CD14-positive monocyte (primary cell): ENCODE measurements at regions not wholly inside any gene's neighbourhood (a gene's known extent, or its start where the extent isn't known, plus 50 kb on each side); places are given as distances from the start of the nearest gene placed in this dataset.

Experiments
- DNase-seq, 3 donors: peaks; one replicate each; pipeline ENCODE4 v3.0.0-alpha.2; 2011 to 2022
- H2AFZ ChIP-seq: 2 replicates; pipeline ENCODE4 v1.6.0; 2012; ENCODE audit warnings: mild to moderate bottlenecking, low read depth, low read length, inconsistent platforms; ENCODE audit not compliant: insufficient read depth, poor library complexity, severe bottlenecking
- H3K27ac ChIP-seq, 2 donors: 1 replicate in 1 of 2; 2 replicates in 1 of 2; pipeline ENCODE4 v1.5.1; 2012 to 2013; ENCODE audit warnings: low read length in 2 of 2, control low read depth in 1 of 2, inconsistent platforms in 1 of 2, low read depth in 1 of 2, mild to moderate bottlenecking in 1 of 2
- H3K27me3 ChIP-seq, 2 donors: one replicate each; pipeline versions ENCODE4 v1.6.0 to v1.6.1; 2011 to 2013; ENCODE audit warnings: low read length in 2 of 2; ENCODE audit not compliant: control insufficient read depth in 2 of 2, insufficient read depth in 2 of 2
- H3K36me3 ChIP-seq, 2 donors: replicated peaks in 1 of 2; 1 replicate in 1 of 2; 2 replicates in 1 of 2; pipeline versions ENCODE4 v1.5.1 to v1.6.1; 2012 to 2013; ENCODE audit warnings: low read length in 2 of 2, control low read depth in 1 of 2, inconsistent platforms in 1 of 2, mild to moderate bottlenecking in 1 of 2; ENCODE audit not compliant: insufficient read depth in 2 of 2, control insufficient read depth in 1 of 2
- H3K4me1 ChIP-seq, 2 donors: 1 replicate in 1 of 2; 2 replicates in 1 of 2; pipeline versions ENCODE4 v1.5.1 to v1.6.1; 2012 to 2013; ENCODE audit warnings: low read length in 2 of 2, control low read depth in 1 of 2, inconsistent platforms in 1 of 2, mild to moderate bottlenecking in 1 of 2, moderate library complexity in 1 of 2; ENCODE audit not compliant: insufficient read depth in 2 of 2, control insufficient read depth in 1 of 2
- H3K4me2 ChIP-seq: replicated peaks from 2 replicates; pipeline ENCODE3; 2012; ENCODE audit warnings: low read length, moderate library complexity, mild to moderate bottlenecking; ENCODE audit not compliant: poor library complexity, severe bottlenecking; ENCODE audit errors: extremely low read depth
- H3K4me3 ChIP-seq, 3 experiments: fragments of 200-600 bp in 1 of 3; sonication (generic) in 1 of 3; replicated peaks in 1 of 3; 1 replicate in 2 of 3; 2 replicates in 1 of 3; pipeline ENCODE4 v1.5.1; 2011 to 2013; ENCODE audit warnings: low read length in 3 of 3, mild to moderate bottlenecking in 3 of 3, control low read depth in 2 of 3, low read depth in 2 of 3, inconsistent platforms in 1 of 3, moderate library complexity in 1 of 3
- H3K79me2 ChIP-seq: 2 replicates; pipeline ENCODE4 v1.6.0; 2012; ENCODE audit warnings: mild to moderate bottlenecking, control low read depth, inconsistent platforms, low read length, moderate library complexity; ENCODE audit not compliant: insufficient read depth
- H3K9ac ChIP-seq: 2 replicates; pipeline ENCODE4 v1.6.0; 2017; ENCODE audit warnings: low read length, mild to moderate bottlenecking; ENCODE audit not compliant: insufficient read depth, poor library complexity, severe bottlenecking
- H3K9me3 ChIP-seq, 2 donors: replicated peaks in 1 of 2; 1 replicate in 1 of 2; 2 replicates in 1 of 2; pipeline versions ENCODE4 v1.5.1 to v1.6.1; 2012 to 2013; ENCODE audit warnings: low read length in 2 of 2, control low read depth in 1 of 2; ENCODE audit not compliant: control insufficient read depth in 1 of 2, insufficient read depth in 1 of 2
- H4K20me1 ChIP-seq: 2 replicates; pipeline ENCODE4 v1.6.0; 2012; ENCODE audit warnings: mild to moderate bottlenecking, low read length, control low read depth, moderate library complexity; ENCODE audit not compliant: insufficient read depth
- H3K27ac Mint-ChIP-seq, 7 donors: one replicate each; pipeline ENCODE4 v1.8.0; 2020; ENCODE audit warnings: mild to moderate bottlenecking in 7 of 7, mixed read lengths in 7 of 7, moderate library complexity in 6 of 7, inconsistent platforms in 2 of 7
- H3K27me3 Mint-ChIP-seq, 3 donors: one replicate each; pipeline ENCODE4 v1.8.0; 2021 to 2022; ENCODE audit warnings: low read depth in 3 of 3, mild to moderate bottlenecking in 3 of 3, mixed read lengths in 3 of 3, moderate library complexity in 3 of 3, inconsistent platforms in 1 of 3
- H3K36me3 Mint-ChIP-seq, 2 donors: one replicate each; pipeline ENCODE4 v1.8.0; 2020; ENCODE audit warnings: mixed read lengths in 2 of 2, inconsistent platforms in 1 of 2, mild to moderate bottlenecking in 1 of 2
- H3K4me1 Mint-ChIP-seq: one replicate; pipeline ENCODE4 v1.8.0; 2020; ENCODE audit warnings: mild to moderate bottlenecking, mixed read lengths
- H3K4me3 Mint-ChIP-seq, 2 donors: one replicate each; pipeline ENCODE4 v1.8.0; 2020; ENCODE audit warnings: mild to moderate bottlenecking in 2 of 2, mixed read lengths in 2 of 2, moderate library complexity in 1 of 2
- H3K9me3 Mint-ChIP-seq, 7 donors: one replicate each; pipeline ENCODE4 v1.8.0; 2020 to 2022; ENCODE audit warnings: mixed read lengths in 7 of 7, mild to moderate bottlenecking in 6 of 7, moderate library complexity in 6 of 7, inconsistent platforms in 2 of 7
- WGBS: methylation state at CpG from one replicate; pipeline ENCODE4 v1.1.5; 2013; ENCODE audit warnings: missing lambda C conversion rate; ENCODE audit not compliant: insufficient coverage; 5-methylcytosine and 5-hydroxymethylcytosine counted together
- intact Hi-C, 2 donors: fragments of 100-400 bp; cut with micrococcal nuclease; formaldehyde crosslinking; loops; one replicate each; pipeline versions ENCODE4 v1.15.0 to v1.15.1; 2023
- TF ChIP-seq, protein P1 (sequence below): fragments of 200-600 bp; IDR thresholded peaks from one replicate; pipeline ENCODE4 v1.8.0; 2022; ENCODE audit warnings: antibody characterized with exemption, mild to moderate bottlenecking

- intact Hi-C loops = no loop called here
- Histone ChIP-seq H3K36me3 (no peaks in the 10 kb centered on the region), H3K9ac (no peak overlapping the region), H3K4me1 (no peaks in the 10 kb centered on the region), H3K27ac (no peak overlapping the region), H2AFZ (no peak overlapping the region), H3K4me3 (no peak overlapping the region), H4K20me1 (no peaks in the 10 kb centered on the region), H3K9me3 (no peaks in the 10 kb centered on the region), H3K27me3 (no peaks in the 10 kb centered on the region), H3K79me2 (no peaks in the 10 kb centered on the region), H3K4me2 (no peak overlapping the region)
- Mint-ChIP-seq H3K27ac (no peak overlapping the region), H3K27me3 (peaks cover 0 to 5% (median 0%) of the 10 kb centered on the region in 3 donors), H3K36me3 (no peaks in the 10 kb centered on the region), H3K4me1 (no peaks in the 10 kb centered on the region), H3K4me3 (no peak overlapping the region), H3K9me3 (peaks cover 0 to 9% (median 0%) of the 10 kb centered on the region in 7 donors)
- TF ChIP-seq, protein P1, sequence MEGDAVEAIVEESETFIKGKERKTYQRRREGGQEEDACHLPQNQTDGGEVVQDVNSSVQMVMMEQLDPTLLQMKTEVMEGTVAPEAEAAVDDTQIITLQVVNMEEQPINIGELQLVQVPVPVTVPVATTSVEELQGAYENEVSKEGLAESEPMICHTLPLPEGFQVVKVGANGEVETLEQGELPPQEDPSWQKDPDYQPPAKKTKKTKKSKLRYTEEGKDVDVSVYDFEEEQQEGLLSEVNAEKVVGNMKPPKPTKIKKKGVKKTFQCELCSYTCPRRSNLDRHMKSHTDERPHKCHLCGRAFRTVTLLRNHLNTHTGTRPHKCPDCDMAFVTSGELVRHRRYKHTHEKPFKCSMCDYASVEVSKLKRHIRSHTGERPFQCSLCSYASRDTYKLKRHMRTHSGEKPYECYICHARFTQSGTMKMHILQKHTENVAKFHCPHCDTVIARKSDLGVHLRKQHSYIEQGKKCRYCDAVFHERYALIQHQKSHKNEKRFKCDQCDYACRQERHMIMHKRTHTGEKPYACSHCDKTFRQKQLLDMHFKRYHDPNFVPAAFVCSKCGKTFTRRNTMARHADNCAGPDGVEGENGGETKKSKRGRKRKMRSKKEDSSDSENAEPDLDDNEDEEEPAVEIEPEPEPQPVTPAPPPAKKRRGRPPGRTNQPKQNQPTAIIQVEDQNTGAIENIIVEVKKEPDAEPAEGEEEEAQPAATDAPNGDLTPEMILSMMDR = no peak
- no CpG with 5 or more reads among the region's 1 CpG for WGBS
- no peak for DNase-seq
Observed at GRCh38 chr16:5396880-5397279, 299.3 kb upstream of the EEF2KMT start.

DNA sequence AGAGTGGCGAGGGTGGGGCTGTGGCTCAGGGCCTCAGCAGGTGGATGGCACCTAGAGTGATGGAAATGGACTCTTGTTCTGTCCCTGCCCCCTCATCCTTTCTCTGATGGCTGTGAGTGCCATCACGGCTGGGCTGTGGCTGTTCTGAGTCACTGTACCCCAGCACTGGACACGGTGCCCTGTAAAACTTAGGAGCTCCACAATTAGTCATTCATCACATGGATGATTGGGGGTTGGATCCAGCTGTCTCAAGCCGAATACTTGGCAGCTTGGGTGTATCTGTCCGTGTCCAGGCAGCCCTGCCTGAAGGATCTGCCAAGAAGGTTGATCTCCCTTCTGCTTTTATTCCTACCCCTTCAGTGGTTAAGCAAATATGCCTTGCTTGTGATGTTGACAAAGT, 295.5 kb upstream of the EEF2KMT start:
- TF ChIP-seq, protein P1 = no peak
- H3K4me1 ChIP-seq = no peaks in the 10 kb centered on the region
- H3K36me3 ChIP-seq = no peaks in the 10 kb centered on the region
- no peaks in the 10 kb centered on the region for H3K27me3 ChIP-seq
- no peaks in the 10 kb centered on the region for H3K36me3 Mint-ChIP-seq
- H3K4me3 Mint-ChIP-seq = no peak overlapping the region
- no peaks in the 10 kb centered on the region for H3K4me1 Mint-ChIP-seq
- no peak overlapping the region for H3K9ac ChIP-seq
- H3K79me2 ChIP-seq = no peaks in the 10 kb centered on the region
- H2AFZ ChIP-seq = no peak overlapping the region
- H3K4me2 ChIP-seq = no peak overlapping the region
- 86% methylated on average over 2 of the region's 5 CpGs for WGBS
- intact Hi-C loops = no loop called here
- no peak overlapping the region for H3K27ac Mint-ChIP-seq
- H3K9me3 ChIP-seq = no peaks in the 10 kb centered on the region
- no peaks in the 10 kb centered on the region for H4K20me1 ChIP-seq
- no peak overlapping the region for H3K27ac ChIP-seq
- H3K9me3 Mint-ChIP-seq = peaks cover 0 to 8% (median 0%) of the 10 kb centered on the region in 7 donors
- peaks cover 0 to 2% (median 0%) of the 10 kb centered on the region in 3 donors for H3K27me3 Mint-ChIP-seq
- no peak overlapping the region for H3K4me3 ChIP-seq
- no peak for DNase-seq
